NOMO-1 treated with dmso at 0.1 percent for 144 hours (cell line): ENCODE measurements at regions not wholly inside any gene's neighbourhood (a gene's known extent, or its start where the extent isn't known, plus 50 kb on each side); places are given as distances from the start of the nearest gene placed in this dataset.
"Not testable (repeated sequence)": the region's sequence is repeated elsewhere in the genome, so short reads cannot be mapped to it uniquely, and the experiment has no call there.

ENCODE experiments used
- DNase-seq: peaks from one replicate; lab custom pipeline; 2025; ENCODE audit not compliant: unreplicated experiment; lab: John Stamatoyannopoulos, UW

DNA sequence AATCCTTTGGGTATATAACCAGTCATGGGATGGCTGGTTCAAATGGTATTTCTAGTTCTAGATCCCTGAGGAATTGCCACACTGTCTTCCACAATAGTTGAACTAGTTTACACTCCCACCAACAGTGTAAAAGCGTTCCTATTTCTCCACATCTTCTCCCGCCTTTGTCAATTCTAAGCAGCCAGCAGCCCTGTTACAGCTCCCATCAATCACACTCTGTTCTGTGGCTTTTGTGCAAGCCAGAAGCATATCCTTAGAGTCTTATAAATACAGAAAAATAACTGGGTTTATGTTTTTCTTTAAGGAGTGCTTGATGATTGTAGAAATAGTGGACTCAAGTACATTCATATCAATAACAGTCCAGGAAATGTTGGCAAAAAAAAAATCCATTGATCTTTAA is 232.9 kb downstream of the ASMT start:
- DNase-seq = not testable (repeated sequence)

DNA sequence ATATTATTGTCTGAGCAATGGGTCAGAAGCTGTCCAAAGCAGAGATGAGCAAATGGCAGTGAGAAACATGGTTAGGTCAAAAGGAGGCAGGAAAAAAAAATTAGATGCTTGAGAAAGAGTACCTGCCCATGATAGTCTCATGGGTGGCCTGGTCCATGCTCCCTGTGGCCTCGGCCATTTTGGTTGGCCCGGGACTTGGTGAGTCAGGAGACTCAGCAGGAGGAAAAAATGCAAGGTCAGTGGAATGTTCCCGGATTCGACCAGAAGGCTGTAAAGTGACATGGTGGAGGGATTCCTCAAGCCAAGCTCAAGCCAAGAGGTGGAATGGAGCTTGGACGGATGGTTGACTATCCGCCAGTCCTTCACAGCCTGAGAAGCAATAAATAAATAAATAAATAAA is 236.7 kb downstream of the ASMT start:
- no peak for DNase-seq

DNA sequence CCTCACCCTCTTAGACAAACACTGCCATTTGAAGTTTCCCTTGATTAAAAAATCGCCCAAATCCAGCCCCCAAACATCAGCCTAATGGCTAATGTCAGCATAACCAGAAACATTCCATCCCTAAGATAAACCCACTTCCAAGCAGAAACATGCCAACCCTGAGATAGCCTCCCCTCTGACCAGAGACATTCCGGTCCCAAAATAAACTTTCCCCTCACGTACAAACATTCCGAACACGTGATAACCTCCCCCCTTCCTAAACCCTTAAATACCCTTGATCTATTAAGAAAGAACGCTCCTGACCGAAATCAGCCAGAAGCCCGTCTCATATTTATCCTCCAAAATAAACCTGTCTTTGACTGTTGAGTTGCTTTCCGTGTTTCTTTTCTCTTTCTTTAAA is 237.2 kb downstream of the ASMT start:
- DNase-seq = no peak

- DNase-seq = no peak
Observed at GRCh38 chrX:1853447-1853846, 238.6 kb downstream of the ASMT start.

GRCh38 chrX:1853916-1854315 is 239.1 kb downstream of the ASMT start:
- no peak for DNase-seq

- DNase-seq = not testable (repeated sequence)
Observed at GRCh38 chrX:1854861-1855260, 240.0 kb downstream of the ASMT start.

- not testable (repeated sequence) for DNase-seq
Observed at GRCh38 chrX:1859266-1859665, 244.4 kb downstream of the ASMT start.

GRCh38 chrX:1860936-1861594 is 246.2 kb downstream of the ASMT start:
- no peak for DNase-seq

DNA sequence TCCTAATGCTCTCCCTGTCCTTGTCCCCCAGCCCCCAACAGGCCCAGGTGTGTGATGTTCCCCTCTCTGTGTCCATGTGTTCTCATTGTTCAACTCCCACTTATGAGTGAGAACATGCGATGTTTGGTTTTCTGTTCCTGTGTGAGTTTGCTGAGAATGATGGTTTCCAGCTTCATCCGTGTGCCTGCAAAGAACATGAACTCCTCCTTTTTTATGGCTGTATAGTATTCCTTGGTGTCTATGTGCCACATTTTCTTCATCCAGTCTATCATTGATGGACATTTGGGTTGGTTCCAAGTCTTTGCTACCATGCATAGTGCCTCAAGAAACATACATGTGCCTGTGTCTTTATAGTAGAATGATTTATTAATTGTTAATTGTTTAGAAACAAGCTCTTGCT is 249.1 kb downstream of the ASMT start:
- not testable (repeated sequence) for DNase-seq

DNA sequence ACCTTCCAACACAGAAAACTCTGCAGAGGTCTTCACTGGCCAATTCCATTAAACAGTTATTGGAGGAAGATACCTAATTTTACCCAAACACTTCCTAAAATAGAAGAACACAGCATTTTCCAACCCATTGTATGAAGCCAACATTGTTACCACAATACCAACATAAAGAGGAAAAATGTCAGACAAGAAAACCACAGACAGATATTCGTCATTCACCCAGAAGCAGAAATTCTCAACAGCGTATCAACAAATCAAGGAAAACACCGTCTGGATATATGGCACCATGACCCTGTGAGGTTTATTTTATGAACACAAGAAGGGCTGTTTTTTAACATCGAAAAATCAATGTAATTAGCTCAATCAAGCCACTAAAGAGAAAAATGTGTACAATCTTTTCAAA is 255.6 kb downstream of the ASMT start:
- no peak for DNase-seq

DNA sequence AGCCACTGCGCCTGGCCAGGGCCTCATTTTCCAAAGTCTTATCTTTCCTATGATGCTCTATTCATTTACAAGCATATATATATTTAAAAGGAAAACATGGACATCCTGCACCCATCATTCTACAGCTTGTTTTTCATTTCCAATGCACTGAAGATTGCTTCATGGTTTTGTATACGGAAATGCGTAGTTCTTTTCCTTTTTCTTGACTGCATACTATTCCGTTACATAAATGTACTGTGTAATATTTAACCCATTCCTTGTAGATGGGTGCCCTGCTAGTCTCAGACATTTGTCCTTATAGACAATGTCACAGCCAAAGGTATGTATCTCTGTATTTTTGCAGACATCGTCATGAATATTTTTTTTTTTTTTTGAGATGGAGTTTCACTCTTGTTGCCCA is 257.0 kb downstream of the ASMT start:
- DNase-seq = no peak

- no peak for DNase-seq
Observed at GRCh38 chrX:1873671-1874070, 258.8 kb downstream of the ASMT start.

- DNase-seq = no peak
Observed at GRCh38 chrX:1874416-1874815, 259.6 kb downstream of the ASMT start.

DNA sequence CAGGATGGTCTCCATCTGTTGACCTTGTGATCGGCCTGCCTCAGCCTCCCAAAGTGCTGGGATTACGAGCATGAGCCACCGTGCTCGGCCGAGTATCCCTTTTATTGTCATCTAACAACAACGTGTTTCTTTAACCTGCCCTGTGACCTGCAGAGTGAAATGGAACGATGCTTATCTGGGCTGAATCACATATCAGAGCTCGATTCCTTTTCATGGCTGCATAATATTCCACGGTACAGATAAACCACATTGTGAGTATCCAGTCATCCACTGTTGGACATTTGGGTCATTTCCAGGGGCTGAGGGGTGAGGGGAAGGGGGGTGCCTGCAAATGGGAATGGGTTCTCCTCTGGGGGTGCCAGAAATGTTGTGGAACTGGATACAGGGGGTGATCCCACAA is 260.0 kb downstream of the ASMT start:
- DNase-seq = no peak

DNA sequence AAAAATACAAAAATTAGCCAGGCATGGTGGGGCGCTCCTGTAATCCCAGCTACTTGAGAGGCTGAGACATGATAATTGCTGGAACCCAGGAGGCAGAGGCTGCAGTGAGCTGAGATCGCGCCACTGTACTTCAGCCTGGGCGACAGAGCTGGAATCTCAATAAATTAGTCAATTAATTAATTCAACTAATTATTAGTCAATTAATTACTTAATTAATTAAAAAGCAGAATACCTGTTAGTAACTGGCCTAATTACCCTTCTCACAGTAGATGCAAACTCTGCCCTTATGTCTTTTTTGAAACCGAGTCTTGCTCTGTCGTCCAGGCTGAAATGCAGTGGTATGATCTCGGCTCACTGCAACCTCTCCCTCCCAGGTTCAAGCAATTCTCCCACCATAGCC is 261.2 kb downstream of the ASMT start:
- DNase-seq = no peak

DNA sequence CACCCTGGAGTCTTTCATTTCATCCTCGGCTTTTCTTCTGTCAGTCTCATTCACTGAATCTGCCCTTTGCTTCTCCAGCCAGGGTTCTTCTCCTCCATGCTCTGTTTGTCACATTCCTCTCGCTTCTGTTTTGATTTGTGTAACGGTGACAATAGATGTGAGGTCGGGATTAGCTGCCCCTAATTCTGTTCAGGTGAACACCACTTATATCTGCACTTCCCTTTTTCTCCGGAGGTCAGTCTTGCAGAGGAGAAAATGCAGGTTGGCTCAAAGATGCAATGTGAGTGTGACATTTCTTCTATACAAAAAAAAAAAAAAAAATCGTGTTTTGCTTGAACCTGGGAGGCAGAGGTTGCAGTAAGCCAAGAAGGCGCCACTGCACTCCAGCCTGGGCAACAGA is 262.9 kb downstream of the ASMT start:
- no peak for DNase-seq

DNA sequence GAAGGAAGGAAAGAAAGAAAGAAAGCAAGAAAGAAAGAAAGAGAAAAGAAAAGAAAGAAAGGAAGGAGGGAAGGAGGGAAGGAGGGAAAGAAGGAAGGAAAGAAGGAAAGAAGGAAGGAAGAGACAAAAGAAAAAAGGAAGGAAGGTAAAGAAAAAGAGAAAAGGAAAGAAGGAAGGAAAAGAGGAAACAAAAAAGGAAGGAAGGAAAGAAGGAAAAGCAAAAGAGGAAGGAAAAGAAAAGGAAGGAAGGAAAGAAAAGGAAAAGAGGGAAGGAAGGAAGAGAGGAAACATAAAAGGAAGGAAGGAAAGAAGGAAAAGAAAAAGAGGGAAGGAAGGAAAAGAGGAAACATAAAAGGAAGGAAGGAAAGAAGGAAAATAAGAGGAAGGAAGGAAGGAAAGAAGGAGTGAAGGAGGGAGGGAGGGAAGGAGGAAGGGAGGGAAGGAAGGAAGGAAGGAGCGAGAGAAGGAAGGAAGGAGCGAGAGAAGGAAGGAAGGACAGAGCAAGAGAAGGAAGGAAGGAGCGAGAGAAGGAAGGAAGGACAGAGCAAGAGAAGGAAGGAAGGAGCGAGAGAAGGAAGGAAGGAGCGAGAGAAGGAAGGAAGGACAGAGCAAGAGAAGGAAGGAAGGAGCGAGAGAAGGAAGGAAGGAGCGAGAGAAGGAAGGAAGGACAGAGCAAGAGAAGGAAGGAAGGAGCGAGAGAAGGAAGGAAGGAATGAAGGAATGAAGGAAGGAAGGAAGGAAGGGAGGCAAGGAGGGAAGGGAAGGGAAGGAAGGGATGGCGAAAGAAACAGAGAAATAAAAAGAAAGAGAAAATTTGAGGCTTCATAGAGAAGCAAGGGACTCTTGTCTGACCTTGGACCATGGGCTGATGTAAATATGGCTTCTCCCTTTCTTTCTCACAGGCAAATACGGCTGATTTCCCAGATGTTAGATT is 266.3 kb downstream of the ASMT start:
- not testable (repeated sequence) for DNase-seq

DNA sequence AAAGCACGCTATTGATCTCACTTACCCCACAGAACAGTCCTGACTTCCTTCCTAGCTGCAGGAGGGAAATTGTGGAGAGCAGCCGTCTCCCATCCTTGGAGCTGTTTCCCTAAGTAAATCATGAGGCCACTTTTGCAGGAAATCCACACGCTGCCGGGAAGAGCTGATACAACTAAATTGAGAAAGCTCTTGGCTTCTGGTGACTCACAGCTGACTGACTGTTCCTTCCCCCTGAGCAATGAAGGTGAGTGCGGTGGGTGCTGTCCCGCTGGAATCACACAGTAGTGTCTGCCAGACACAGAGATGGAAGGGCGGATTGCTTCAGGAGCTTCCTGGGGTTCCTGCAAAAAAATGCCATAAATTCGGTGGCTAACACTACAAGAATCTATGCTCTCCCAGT is 268.9 kb downstream of the ASMT start:
- no peak for DNase-seq

GRCh38 chrX:1884446-1884845 is 269.6 kb downstream of the ASMT start:
- no peak for DNase-seq

- no peak for DNase-seq
Observed at GRCh38 chrX:1885116-1885515, 270.3 kb downstream of the ASMT start.

GRCh38 chrX:1888305-1888704 is 273.4 kb downstream of the ASMT start:
- DNase-seq = not testable (repeated sequence)

- no peak for DNase-seq
Observed at GRCh38 chrX:1894026-1894294, 279.1 kb downstream of the ASMT start.

GRCh38 chrX:1894740-1895139 is 279.9 kb downstream of the ASMT start:
- DNase-seq = no peak
